ENCODE measurements at regions not wholly inside any gene's neighbourhood (a gene's known extent, or its start where the extent isn't known, plus 50 kb on each side); places are given as distances from the start of the nearest gene placed in this dataset.

GRCh38 chr17:71213936-71214335, 906.9 kb upstream of the SOX9 start:
- H4K8ac ChIP-seq (ENCODE audit: extremely low read depth, insufficient read depth, low read length) = no peak overlapping the region
- no peak overlapping the region for H3K4me2 ChIP-seq (ENCODE audit: insufficient read depth in 1 of 2, low read depth in 2 of 2, low read length in 2 of 2)
- no peak overlapping the region for H2AFZ ChIP-seq (ENCODE audit: low read length)
- H4K5ac ChIP-seq (ENCODE audit: insufficient read length, low read depth, low read length) = no peak overlapping the region
- DNase-seq (ENCODE audit: low read depth in 1 of 2, low spot score in 2 of 2) = no peak
- H3K18ac ChIP-seq (ENCODE audit: extremely low read depth, low read length) = no peak overlapping the region
- H2BK12ac ChIP-seq (ENCODE audit: low read depth, low read length) = no peak overlapping the region
- H2BK15ac ChIP-seq (ENCODE audit: low read length) = no peak overlapping the region
- POLR2A ChIA-PET (ENCODE audit: partially characterized antibody) = no interaction called here
- H3K4me3 ChIP-seq (ENCODE audit: extremely low read depth in 1 of 4, insufficient read depth in 2 of 4, low read depth in 3 of 4, low read length in 4 of 4) = no peak overlapping the region
- no peaks in the 10 kb centered on the region for H3K4me1 ChIP-seq (replicated peaks in 1 of 4; ENCODE audit: control insufficient read depth in 3 of 4, insufficient read depth in 4 of 4, low read length in 3 of 4)
- 100% methylated on average over 1 of the region's 1 CpG; no CpG with 5 or more reads in 1 of the 2 experiments for WGBS, 2 experiments (ENCODE audit: extremely low coverage in 1 of 2, insufficient coverage in 1 of 2, insufficient read length in 1 of 2, insufficient replicate concordance in 2 of 2, low coverage in 1 of 2, low lambda C conversion rate in 2 of 2, missing lambda C conversion rate in 1 of 2)
- no peak overlapping the region for H2BK120ac ChIP-seq (replicated peaks; ENCODE audit: low read depth, low read length)
- no peak overlapping the region for H2BK20ac ChIP-seq (ENCODE audit: low read length)
- no peak overlapping the region for H4K91ac ChIP-seq (replicated peaks; ENCODE audit: insufficient read length, low read length)
- H3K9me3 ChIP-seq (ENCODE audit: insufficient read depth in 2 of 2, low read depth in 1 of 2, low read length in 1 of 2) = no peaks in the 10 kb centered on the region
- H3K14ac ChIP-seq (ENCODE audit: insufficient read length) = no peak overlapping the region
- CTCF ChIA-PET (ENCODE audit: partially characterized antibody) = no interaction called here
- no peaks in the 10 kb centered on the region for H3K23me2 ChIP-seq (ENCODE audit: low read depth, low read length)
- H3K27me3 ChIP-seq (replicated peaks in 1 of 4; ENCODE audit: control insufficient read depth in 3 of 4, extremely low read depth in 1 of 4, insufficient read depth in 3 of 4, low read length in 3 of 4) = no peaks in the 10 kb centered on the region
- FAIRE-seq = no peak
- H4K20me1 ChIP-seq (replicated peaks in 1 of 2; ENCODE audit: control insufficient read depth in 1 of 2, insufficient read depth in 2 of 2, low read length in 2 of 2) = no peaks in the 10 kb centered on the region
- H3K79me1 ChIP-seq (ENCODE audit: low read depth, low read length) = no peaks in the 10 kb centered on the region
- H3K79me2 ChIP-seq (ENCODE audit: control insufficient read depth in 1 of 2, insufficient read depth in 2 of 2, low read length in 2 of 2) = no peaks in the 10 kb centered on the region
- H3K23ac ChIP-seq (ENCODE audit: insufficient read length) = no peak overlapping the region
- H3K9ac ChIP-seq (replicated peaks in 1 of 4; ENCODE audit: extremely low read depth in 1 of 4, low read depth in 3 of 4, low read length in 3 of 4) = no peak overlapping the region
- TF ChIP-seq ATF3 (IDR thresholded peaks at IDR 0.05; ENCODE audit: insufficient read depth, low read depth, low read length) (no peak), CHD2 (IDR thresholded peaks at IDR 0.05; ENCODE audit: low read length) (no peak), CTCF (IDR thresholded peaks at IDR 0.05; ENCODE audit: control extremely low read depth in 1 of 3, insufficient read depth in 1 of 3, low read depth in 1 of 3, low read length in 3 of 3) (no peak)
- no peaks in the 10 kb centered on the region for H3K36me3 ChIP-seq (ENCODE audit: control insufficient read depth in 2 of 4, insufficient read depth in 4 of 4, low read length in 3 of 4)
- H3K27ac ChIP-seq (ENCODE audit: low read depth, low read length) = no peak overlapping the region
- H3K56ac ChIP-seq (replicated peaks; ENCODE audit: insufficient read length, low read depth, low read length) = no peak overlapping the region
- no peak overlapping the region for H2BK5ac ChIP-seq (ENCODE audit: low read depth, low read length)
- H2AK5ac ChIP-seq (ENCODE audit: low read depth, low read length) = no peak overlapping the region
- H3K4ac ChIP-seq (replicated peaks; ENCODE audit: insufficient read length, low read depth, low read length) = no peak overlapping the region
